ENCODE measurements at regions not wholly inside any gene's neighbourhood (a gene's known extent, or its start where the extent isn't known, plus 50 kb on each side); places are given as distances from the start of the nearest gene placed in this dataset.

DNA sequence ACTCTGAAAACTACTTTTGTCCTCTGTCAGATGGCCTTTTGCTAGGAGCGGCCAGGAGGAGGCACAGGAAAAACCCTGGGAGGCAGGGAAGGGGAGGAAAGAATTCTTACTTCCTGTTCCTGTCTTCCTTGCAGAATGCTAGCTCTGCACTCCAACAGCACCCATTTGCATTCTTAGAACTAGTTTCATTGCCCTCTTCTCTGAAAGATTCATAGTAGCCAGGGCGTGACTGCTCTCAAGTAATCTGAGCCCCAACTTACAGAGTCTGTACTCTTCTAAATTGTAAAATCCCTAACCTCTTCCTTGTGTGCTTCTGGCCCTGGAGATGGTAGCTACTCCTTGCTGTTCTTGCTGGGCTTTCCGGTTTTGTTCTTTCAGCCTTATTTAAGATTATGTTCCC, 75.3 kb upstream of the STEAP1 start:
- TF ChIP-seq, protein P1, sequence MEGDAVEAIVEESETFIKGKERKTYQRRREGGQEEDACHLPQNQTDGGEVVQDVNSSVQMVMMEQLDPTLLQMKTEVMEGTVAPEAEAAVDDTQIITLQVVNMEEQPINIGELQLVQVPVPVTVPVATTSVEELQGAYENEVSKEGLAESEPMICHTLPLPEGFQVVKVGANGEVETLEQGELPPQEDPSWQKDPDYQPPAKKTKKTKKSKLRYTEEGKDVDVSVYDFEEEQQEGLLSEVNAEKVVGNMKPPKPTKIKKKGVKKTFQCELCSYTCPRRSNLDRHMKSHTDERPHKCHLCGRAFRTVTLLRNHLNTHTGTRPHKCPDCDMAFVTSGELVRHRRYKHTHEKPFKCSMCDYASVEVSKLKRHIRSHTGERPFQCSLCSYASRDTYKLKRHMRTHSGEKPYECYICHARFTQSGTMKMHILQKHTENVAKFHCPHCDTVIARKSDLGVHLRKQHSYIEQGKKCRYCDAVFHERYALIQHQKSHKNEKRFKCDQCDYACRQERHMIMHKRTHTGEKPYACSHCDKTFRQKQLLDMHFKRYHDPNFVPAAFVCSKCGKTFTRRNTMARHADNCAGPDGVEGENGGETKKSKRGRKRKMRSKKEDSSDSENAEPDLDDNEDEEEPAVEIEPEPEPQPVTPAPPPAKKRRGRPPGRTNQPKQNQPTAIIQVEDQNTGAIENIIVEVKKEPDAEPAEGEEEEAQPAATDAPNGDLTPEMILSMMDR (IDR thresholded peaks at IDR 0.05), result no peak
- TF ChIP-seq, protein P2, sequence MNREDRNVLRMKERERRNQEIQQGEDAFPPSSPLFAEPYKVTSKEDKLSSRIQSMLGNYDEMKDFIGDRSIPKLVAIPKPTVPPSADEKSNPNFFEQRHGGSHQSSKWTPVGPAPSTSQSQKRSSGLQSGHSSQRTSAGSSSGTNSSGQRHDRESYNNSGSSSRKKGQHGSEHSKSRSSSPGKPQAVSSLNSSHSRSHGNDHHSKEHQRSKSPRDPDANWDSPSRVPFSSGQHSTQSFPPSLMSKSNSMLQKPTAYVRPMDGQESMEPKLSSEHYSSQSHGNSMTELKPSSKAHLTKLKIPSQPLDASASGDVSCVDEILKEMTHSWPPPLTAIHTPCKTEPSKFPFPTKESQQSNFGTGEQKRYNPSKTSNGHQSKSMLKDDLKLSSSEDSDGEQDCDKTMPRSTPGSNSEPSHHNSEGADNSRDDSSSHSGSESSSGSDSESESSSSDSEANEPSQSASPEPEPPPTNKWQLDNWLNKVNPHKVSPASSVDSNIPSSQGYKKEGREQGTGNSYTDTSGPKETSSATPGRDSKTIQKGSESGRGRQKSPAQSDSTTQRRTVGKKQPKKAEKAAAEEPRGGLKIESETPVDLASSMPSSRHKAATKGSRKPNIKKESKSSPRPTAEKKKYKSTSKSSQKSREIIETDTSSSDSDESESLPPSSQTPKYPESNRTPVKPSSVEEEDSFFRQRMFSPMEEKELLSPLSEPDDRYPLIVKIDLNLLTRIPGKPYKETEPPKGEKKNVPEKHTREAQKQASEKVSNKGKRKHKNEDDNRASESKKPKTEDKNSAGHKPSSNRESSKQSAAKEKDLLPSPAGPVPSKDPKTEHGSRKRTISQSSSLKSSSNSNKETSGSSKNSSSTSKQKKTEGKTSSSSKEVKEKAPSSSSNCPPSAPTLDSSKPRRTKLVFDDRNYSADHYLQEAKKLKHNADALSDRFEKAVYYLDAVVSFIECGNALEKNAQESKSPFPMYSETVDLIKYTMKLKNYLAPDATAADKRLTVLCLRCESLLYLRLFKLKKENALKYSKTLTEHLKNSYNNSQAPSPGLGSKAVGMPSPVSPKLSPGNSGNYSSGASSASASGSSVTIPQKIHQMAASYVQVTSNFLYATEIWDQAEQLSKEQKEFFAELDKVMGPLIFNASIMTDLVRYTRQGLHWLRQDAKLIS (CRISPR knock-in tag; IDR thresholded peaks at IDR 0.05; ENCODE audit: borderline replicate concordance), result no peak
- TF ChIP-seq STAT6 (CRISPR knock-in tag; conservative IDR thresholded peaks at IDR 0.05; ENCODE audit: low read depth) (no peak), JUN (CRISPR knock-in tag; IDR thresholded peaks at IDR 0.05) (no peak), RELA (CRISPR knock-in tag; IDR thresholded peaks at IDR 0.05; ENCODE audit: borderline replicate concordance) (no peak), TEAD1 (CRISPR knock-in tag; IDR thresholded peaks at IDR 0.05) (no peak), ZNF232 (CRISPR knock-in tag; IDR thresholded peaks at IDR 0.05) (no peak), TEAD4 (CRISPR knock-in tag; IDR thresholded peaks at IDR 0.05) (no peak)
- TF ChIP-seq, protein P3, sequence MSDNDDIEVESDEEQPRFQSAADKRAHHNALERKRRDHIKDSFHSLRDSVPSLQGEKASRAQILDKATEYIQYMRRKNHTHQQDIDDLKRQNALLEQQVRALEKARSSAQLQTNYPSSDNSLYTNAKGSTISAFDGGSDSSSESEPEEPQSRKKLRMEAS (CRISPR knock-in tag; IDR thresholded peaks at IDR 0.05), result no peak

Measured in WTC11 (cell line).